Upper lobe of right lung (tissue), 1 donor: ENCODE measurements at regions not wholly inside any gene's neighbourhood (a gene's known extent, or its start where the extent isn't known, plus 50 kb on each side); places are given as distances from the start of the nearest gene placed in this dataset.

Source experiments
- ATAC-seq: fragments of 200-7000 bp; cut with Tn5 transposase; one replicate; pipeline ENCODE4 v1.9.1; 2020; ENCODE audit warnings: mild to moderate bottlenecking, moderate library complexity
- DNase-seq: peaks from one replicate; pipeline ENCODE4 v3.0.0-alpha.2; 2020
- H3K27ac ChIP-seq: fragments of 200-600 bp; one replicate; pipeline ENCODE4 v1.8.0; 2022
- H3K27me3 ChIP-seq: fragments of 200-600 bp; one replicate; pipeline ENCODE4 v1.8.0; 2022; ENCODE audit warnings: mild to moderate bottlenecking
- H3K36me3 ChIP-seq: fragments of 200-600 bp; one replicate; pipeline ENCODE4 v1.8.0; 2022
- H3K4me1 ChIP-seq: fragments of 200-600 bp; one replicate; pipeline ENCODE4 v1.8.0; 2022
- H3K4me3 ChIP-seq: fragments of 200-600 bp; one replicate; pipeline ENCODE4 v1.8.0; 2022; ENCODE audit warnings: mild to moderate bottlenecking
- H3K9me3 ChIP-seq: fragments of 200-600 bp; one replicate; pipeline ENCODE4 v1.8.0; 2022
- CTCF ChIP-seq: fragments of 200-600 bp; IDR thresholded peaks from one replicate; pipeline ENCODE4 v1.8.0; 2022; ENCODE audit warnings: antibody characterized with exemption
- intact Hi-C: fragments of 100-400 bp; cut with DNase I; formaldehyde crosslinking; loops from one replicate; pipeline ENCODE4 v1.11.0; 2022
- donor health status: DM: no; HTN: yes; CAD: no; lungs with severe emphysema.

GRCh38 chr1:170230323-170230722, 84.6 kb downstream of the NTMT2 start:
- Histone ChIP-seq H3K4me3 (no peak overlapping the region), H3K36me3 (no peaks in the 10 kb centered on the region), H3K4me1 (no peaks in the 10 kb centered on the region), H3K27me3 (no peaks in the 10 kb centered on the region), H3K9me3 (no peaks in the 10 kb centered on the region), H3K27ac (no peak overlapping the region)
- intact Hi-C loops = no loop called here
- no peak for TF ChIP-seq CTCF
- DNase-seq (no peak), ATAC-seq (no peak)

- Histone ChIP-seq H3K27me3 (no peaks in the 10 kb centered on the region), H3K27ac (no peak overlapping the region), H3K4me1 (no peaks in the 10 kb centered on the region), H3K36me3 (no peaks in the 10 kb centered on the region), H3K4me3 (no peak overlapping the region), H3K9me3 (no peaks in the 10 kb centered on the region)
- intact Hi-C loops = no loop called here
- DNase-seq (no peak), ATAC-seq (no peak)
- no peak for TF ChIP-seq CTCF
Measured at GRCh38 chr1:170231662-170232061, 85.9 kb downstream of the NTMT2 start.

GRCh38 chr1:170238704-170239391, 93.1 kb downstream of the NTMT2 start:
- no peak for DNase-seq
- H3K9me3 ChIP-seq = no peaks in the 10 kb centered on the region
- H3K36me3 ChIP-seq = no peaks in the 10 kb centered on the region
- no peaks in the 10 kb centered on the region for H3K4me1 ChIP-seq
- H3K4me3 ChIP-seq = no peak overlapping the region
- H3K27ac ChIP-seq = no peak overlapping the region
- no peak for TF ChIP-seq CTCF
- H3K27me3 ChIP-seq = no peaks in the 10 kb centered on the region
- intact Hi-C loops = no loop called here
- ATAC-seq = no peak

GRCh38 chr1:170239445-170239844, 93.7 kb downstream of the NTMT2 start:
- intact Hi-C loops = no loop called here
- Histone ChIP-seq H3K27ac (no peak overlapping the region), H3K27me3 (no peaks in the 10 kb centered on the region), H3K4me1 (no peaks in the 10 kb centered on the region), H3K36me3 (no peaks in the 10 kb centered on the region), H3K4me3 (no peak overlapping the region), H3K9me3 (no peaks in the 10 kb centered on the region)
- DNase-seq (no peak), ATAC-seq (no peak)
- no peak for TF ChIP-seq CTCF

GRCh38 chr1:170240409-170240808, 94.7 kb downstream of the NTMT2 start:
- Histone ChIP-seq H3K9me3 (no peaks in the 10 kb centered on the region), H3K27ac (no peak overlapping the region), H3K4me1 (no peaks in the 10 kb centered on the region), H3K27me3 (no peaks in the 10 kb centered on the region), H3K4me3 (no peak overlapping the region), H3K36me3 (no peaks in the 10 kb centered on the region)
- ATAC-seq (no peak), DNase-seq (no peak)
- intact Hi-C loops = no loop called here
- TF ChIP-seq CTCF = no peak
